GM12874 (cell line): ENCODE measurements at regions not wholly inside any gene's neighbourhood (a gene's known extent, or its start where the extent isn't known, plus 50 kb on each side); places are given as distances from the start of the nearest gene placed in this dataset.

ENCODE experiments used
- TF ChIP-seq, protein P1 (sequence below): IDR thresholded peaks from 2 replicates; pipeline ENCODE4 v1.5.1; 2011; ENCODE audit warnings: low read depth, mild to moderate bottlenecking, control low read depth, low read length, moderate library complexity; ENCODE audit not compliant: insufficient read depth

DNA sequence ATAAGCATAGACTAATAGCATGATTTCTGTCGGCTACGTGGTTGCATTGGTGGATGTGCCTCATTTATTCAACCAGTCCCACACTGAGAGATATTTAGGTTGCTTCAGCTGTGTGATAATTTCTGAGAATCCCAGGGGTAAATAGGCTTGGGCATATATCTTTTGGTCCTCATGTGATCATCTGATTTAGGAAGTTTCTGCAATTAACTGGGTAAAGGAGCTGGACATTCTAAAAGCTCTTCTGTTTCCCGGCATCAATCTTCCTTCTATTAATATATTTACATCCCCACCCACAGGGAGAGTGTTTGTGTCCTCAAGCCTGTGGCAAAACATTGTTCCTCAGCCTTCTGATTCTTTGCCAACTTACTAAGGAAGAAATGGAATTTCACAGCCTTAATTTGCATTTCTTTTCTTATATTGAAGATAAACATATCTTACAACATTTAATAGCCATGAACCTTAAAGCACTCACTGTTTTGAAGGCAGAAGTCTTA is 431.6 kb downstream of the RFC3 start:
- TF ChIP-seq, protein P1, sequence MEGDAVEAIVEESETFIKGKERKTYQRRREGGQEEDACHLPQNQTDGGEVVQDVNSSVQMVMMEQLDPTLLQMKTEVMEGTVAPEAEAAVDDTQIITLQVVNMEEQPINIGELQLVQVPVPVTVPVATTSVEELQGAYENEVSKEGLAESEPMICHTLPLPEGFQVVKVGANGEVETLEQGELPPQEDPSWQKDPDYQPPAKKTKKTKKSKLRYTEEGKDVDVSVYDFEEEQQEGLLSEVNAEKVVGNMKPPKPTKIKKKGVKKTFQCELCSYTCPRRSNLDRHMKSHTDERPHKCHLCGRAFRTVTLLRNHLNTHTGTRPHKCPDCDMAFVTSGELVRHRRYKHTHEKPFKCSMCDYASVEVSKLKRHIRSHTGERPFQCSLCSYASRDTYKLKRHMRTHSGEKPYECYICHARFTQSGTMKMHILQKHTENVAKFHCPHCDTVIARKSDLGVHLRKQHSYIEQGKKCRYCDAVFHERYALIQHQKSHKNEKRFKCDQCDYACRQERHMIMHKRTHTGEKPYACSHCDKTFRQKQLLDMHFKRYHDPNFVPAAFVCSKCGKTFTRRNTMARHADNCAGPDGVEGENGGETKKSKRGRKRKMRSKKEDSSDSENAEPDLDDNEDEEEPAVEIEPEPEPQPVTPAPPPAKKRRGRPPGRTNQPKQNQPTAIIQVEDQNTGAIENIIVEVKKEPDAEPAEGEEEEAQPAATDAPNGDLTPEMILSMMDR = no peak

DNA sequence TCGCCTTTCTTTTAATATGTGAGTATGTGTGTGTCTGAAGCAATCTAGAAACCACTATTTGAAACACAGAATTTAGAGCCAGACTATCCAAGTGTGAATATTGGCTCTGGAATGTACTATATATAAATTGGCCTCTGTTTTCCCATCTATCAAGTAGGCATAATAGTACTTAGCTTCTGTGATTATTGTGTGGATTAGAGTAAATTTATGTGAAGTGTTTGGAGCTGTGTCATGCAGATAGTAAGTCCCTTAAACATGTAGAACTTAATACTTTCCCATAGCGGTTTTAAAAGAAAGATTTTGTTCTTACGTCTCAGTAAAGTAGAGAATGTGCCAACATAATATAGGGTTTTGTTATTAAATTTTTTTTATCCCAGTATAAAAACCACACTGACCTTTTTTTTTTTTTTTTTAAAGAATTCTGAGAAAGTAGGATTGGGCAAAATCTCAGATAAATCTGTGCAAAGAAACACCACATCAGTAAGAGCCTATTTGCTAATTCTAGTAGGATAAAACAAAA is 432.3 kb downstream of the RFC3 start:
- TF ChIP-seq, protein P1 = no peak

DNA sequence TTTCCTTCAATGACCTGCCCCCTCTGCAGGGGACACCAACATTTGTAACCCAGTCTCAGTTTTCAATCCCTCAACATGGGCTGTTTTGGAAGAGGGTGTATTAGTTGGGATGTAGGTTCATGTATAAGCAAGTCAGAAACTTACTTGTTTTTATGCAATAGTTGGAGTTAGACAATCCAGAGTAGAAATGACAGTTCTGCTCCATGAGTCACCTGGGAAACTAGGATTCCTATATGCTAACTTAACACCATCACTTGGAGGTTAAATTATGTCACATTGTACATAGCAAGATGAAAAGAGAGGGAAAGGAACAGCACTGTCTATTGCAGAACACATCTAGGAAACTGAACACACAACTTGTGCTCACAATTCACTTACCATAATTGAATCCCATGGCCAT is 436.4 kb downstream of the RFC3 start:
- TF ChIP-seq, protein P1 = no peak

DNA sequence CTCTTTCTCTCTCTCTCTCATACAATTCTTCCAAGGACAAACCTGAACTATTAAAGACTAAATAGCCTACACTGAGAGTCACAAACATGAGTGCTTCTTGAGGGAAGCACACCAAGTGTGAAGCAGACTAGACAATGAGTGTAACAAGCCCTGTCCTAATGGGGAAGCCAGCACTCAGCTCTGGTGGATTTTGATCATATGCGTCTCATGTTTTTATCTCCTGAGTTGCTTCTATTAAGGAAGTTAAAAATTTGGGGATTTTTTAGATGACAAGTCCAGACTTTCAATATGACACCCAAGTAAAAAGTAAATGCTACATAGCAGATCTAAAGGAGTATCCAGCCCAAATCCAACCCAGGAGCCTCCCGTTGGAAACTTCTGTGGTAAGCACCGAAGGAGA is 437.8 kb downstream of the RFC3 start:
- TF ChIP-seq, protein P1 = no peak

DNA sequence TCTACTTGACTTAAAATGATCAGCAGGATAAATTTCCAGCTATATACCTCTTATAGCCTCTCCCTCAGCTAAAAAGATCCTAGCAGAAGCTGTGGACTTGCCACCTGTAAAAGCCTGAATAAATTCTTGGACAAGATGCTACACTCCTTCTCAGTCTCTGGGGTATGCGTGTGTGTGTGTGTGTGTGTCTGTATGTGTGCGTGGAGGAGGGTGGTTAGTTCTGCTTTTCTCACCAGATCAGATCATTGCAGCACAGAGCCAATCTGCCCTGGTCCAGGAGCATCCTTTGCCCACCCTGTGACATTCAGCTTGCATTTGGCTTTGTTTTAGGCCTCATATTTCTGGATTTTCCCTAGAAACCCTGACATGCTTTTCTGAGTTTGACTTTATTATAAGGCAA is 438.3 kb downstream of the RFC3 start:
- TF ChIP-seq, protein P1 = no peak

DNA sequence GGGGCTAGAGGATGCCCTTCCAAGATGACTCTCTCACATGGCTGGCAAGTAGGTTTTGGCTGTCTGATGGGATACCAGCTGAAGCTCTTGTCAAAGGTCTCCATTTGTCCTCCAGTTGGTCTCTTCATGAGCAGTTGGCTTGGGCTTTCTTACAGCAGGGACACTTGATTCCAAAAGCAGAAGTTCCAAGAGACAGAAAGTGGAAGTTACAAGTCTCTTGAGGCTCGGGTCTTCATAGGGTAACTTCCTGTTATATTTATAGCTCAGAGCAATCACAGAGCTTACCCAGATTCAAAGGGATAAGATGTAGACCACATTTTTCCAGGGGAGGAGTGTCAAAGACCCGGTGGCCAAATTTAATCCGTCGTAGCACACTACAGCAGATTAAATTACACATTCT is 440.0 kb downstream of the RFC3 start:
- TF ChIP-seq, protein P1 = no peak

DNA sequence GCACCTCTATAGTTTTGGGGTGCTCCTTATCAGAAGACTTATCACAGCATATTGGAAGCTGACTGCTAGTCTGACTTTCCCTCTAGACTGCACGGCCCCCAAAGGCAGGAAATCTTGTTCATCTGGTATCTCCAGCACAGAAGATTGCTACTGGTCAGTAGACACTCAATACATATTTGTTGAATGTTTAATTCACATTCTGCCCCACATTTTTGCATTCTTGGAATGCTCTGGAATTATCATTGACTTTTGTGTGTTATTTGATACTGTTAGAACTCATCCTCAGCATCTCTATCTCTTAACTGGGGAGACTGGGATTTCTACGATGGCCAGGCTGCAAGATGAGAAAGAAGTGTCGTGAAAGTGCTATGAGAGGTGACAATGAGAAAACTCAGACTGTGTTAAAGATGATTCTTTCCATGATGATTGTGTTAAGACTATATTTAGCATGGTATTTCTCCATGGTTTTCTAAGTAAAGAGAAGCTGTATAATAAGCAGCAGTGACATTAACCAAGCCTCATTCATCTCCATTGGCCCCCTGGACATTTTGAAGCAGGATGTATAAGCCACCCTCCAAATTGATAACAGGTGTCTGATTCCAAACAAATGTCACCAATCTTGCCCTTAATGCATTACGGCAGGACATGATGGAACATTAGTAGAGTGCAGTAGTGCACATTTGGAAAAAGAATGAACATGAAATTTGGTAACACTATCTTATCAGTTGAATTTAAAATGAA is 440.9 kb downstream of the RFC3 start:
- TF ChIP-seq, protein P1 = no peak
